BLaER1 (cell line): ENCODE measurements at regions not wholly inside any gene's neighbourhood (a gene's known extent, or its start where the extent isn't known, plus 50 kb on each side); places are given as distances from the start of the nearest gene placed in this dataset.
"Not testable (repeated sequence)": the region's sequence is repeated elsewhere in the genome, so short reads cannot be mapped to it uniquely, and the experiment has no call there.

Experiments used
- H3K27ac ChIP-seq: shearing (Covaris generic); formaldehyde crosslinking; 2 replicates; pipeline ENCODE4 v1.8.1; 2022
- H3K27me3 ChIP-seq: shearing (Covaris generic); formaldehyde crosslinking; 2 replicates; pipeline ENCODE4 v1.8.1; 2022
- H3K36me3 ChIP-seq: shearing (Covaris generic); formaldehyde crosslinking; 2 replicates; pipeline ENCODE4 v1.8.1; 2022
- H3K4me1 ChIP-seq: shearing (Covaris generic); formaldehyde crosslinking; 2 replicates; pipeline ENCODE4 v1.8.1; 2022
- H3K4me2 ChIP-seq: shearing (Covaris generic); formaldehyde crosslinking; 2 replicates; pipeline ENCODE4 v1.8.1; 2022
- H3K4me3 ChIP-seq: shearing (Covaris generic); formaldehyde crosslinking; 2 replicates; pipeline ENCODE4 v1.8.1; 2022
- H3K9ac ChIP-seq: shearing (Covaris generic); formaldehyde crosslinking; 2 replicates; pipeline ENCODE4 v1.8.1; 2022
- H3K9me3 ChIP-seq: shearing (Covaris generic); formaldehyde crosslinking; 2 replicates; pipeline ENCODE4 v1.8.1; 2022
- H4K20me1 ChIP-seq: shearing (Covaris generic); formaldehyde crosslinking; 2 replicates; pipeline ENCODE4 v1.8.1; 2022
- Cebpa-rat ChIP-seq: shearing (Covaris generic); IDR thresholded peaks from 2 replicates; pipeline ENCODE4 v1.8.1; 2022

- no peak overlapping the region for H3K27ac ChIP-seq
- H4K20me1 ChIP-seq: no peaks in the 10 kb centered on the region
- H3K27me3 ChIP-seq: no peaks in the 10 kb centered on the region
- no peaks in the 10 kb centered on the region for H3K36me3 ChIP-seq
- H3K4me2 ChIP-seq: no peak overlapping the region
- H3K9me3 ChIP-seq: no peaks in the 10 kb centered on the region
- H3K4me3 ChIP-seq: no peak overlapping the region
- no peak overlapping the region for H3K9ac ChIP-seq
- TF ChIP-seq Cebpa-rat: no peak
- H3K4me1 ChIP-seq: no peaks in the 10 kb centered on the region
These were observed 138.4 kb upstream of the CADM1 start for GRCh38 chr11:115642660-115643059.

DNA sequence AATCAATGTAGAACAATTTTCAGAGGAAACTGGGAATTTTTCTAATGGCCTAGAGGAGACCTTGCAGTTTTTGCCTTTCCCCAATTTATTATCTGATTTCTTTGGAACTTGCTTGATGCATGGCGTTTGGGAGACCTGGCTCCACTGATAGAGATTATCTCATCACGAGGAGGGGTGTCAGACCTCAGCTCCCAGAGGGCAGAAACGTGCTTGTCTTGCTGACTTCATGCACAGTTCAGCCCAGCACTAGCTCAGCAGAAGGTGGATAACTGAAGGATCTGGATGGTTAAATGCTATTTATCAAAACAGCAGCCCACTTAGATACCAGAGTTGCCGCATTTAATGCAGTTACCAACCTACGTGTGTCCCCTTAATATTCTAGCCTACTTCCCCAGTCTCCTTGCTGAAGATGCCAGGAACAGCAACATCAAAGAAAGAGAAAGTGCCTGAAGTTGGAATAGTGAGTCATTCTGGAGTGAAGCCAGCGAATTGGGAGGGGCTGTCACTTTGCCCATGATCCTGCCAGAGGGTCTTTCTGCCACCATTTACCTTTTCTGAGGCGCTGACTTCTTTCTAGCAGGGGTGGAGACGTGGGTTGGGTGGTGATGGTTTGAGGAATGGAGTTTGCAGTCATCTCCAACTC lies 133.5 kb upstream of the CADM1 start:
- Histone ChIP-seq H3K4me2 (no peak overlapping the region), H3K36me3 (no peaks in the 10 kb centered on the region), H4K20me1 (no peaks in the 10 kb centered on the region), H3K27ac (no peak overlapping the region), H3K27me3 (no peaks in the 10 kb centered on the region), H3K4me3 (no peak overlapping the region), H3K9me3 (no peaks in the 10 kb centered on the region), H3K9ac (no peak overlapping the region), H3K4me1 (no peaks in the 10 kb centered on the region)
- TF ChIP-seq Cebpa-rat: no peak

- Histone ChIP-seq H3K9ac (no peak overlapping the region), H3K4me1 (no peaks in the 10 kb centered on the region), H3K27ac (no peak overlapping the region), H3K4me2 (no peak overlapping the region), H3K9me3 (no peaks in the 10 kb centered on the region), H3K27me3 (no peaks in the 10 kb centered on the region), H3K36me3 (no peaks in the 10 kb centered on the region), H3K4me3 (no peak overlapping the region), H4K20me1 (no peaks in the 10 kb centered on the region)
- no peak for TF ChIP-seq Cebpa-rat
These were observed 132.7 kb upstream of the CADM1 start for GRCh38 chr11:115636753-115637527.

DNA sequence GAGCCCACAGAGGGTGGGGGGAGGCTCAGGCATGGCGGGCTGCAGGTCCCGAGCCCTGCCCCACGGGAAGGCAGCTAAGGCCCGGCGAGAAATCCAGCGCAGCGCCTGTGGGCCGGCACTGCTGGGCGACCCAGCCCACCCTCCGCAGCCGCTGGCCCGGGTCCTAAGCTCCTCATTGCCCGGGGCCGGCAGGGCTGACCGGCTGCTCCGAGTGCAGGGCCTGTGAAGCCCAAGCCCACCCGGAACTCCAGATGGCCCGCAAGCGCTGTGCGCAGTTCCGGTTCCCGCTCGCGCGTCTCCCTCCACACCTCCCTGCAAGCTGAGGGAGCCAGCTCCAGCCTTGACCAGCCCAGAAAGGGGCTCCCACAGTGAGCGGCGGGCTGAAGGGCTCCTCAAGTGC lies 129.8 kb upstream of the CADM1 start:
- H3K4me1 ChIP-seq, H3K4me3 ChIP-seq: not testable (repeated sequence)

DNA sequence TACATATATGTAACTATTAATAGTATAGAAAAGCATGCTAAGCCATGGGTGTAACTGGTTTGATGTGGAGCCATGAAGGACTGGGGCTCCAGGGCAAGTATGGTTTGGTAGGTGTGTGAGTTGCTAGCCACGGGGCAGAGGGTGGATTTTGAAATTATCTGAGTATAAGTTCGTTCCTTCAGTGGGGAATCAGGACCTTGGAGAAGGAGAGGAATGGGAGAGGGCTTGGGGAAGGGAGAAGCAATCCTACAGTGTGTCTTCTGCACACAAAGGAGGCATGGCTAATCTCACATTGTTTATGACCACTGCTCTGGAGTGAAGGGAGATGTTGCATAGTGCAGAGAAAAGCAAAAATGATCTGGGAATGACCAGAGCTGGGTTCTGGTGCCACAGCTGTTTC lies 127.8 kb upstream of the CADM1 start:
- no peak for TF ChIP-seq Cebpa-rat
- Histone ChIP-seq H3K36me3 (no peaks in the 10 kb centered on the region), H3K9me3 (no peaks in the 10 kb centered on the region), H4K20me1 (no peaks in the 10 kb centered on the region), H3K9ac (no peak overlapping the region), H3K4me1 (no peaks in the 10 kb centered on the region), H3K27me3 (no peaks in the 10 kb centered on the region), H3K27ac (no peak overlapping the region), H3K4me2 (no peak overlapping the region), H3K4me3 (no peak overlapping the region)

More for the DNA sequence above, 129.8 kb upstream of the CADM1 start:
- not testable (repeated sequence) for H3K9me3 ChIP-seq, H3K36me3 ChIP-seq, H3K9ac ChIP-seq, H3K27me3 ChIP-seq, H3K4me2 ChIP-seq, H3K27ac ChIP-seq, H4K20me1 ChIP-seq

DNA sequence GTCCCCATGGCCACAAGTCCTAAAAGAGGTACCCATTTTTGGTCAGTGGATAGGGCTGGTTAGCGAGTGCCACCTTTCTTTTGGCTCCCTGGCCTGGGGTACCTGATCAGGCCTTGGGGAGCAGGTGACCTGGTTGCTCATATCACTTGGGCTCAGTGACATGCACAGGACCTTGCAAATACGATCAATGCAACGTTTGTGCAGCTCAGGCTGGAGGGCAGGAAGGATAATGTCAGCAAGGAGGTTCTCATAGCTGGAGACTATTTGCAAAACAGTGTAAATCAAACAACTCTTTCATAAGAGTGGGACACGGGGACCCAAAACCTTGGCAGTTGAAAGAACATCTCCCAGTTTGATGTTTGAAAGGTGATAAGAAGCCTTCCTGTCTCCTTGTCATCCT lies 127.4 kb upstream of the CADM1 start:
- no peak overlapping the region for H3K4me2 ChIP-seq
- TF ChIP-seq Cebpa-rat: no peak
- H3K27me3 ChIP-seq: no peaks in the 10 kb centered on the region
- H3K4me1 ChIP-seq: no peaks in the 10 kb centered on the region
- no peaks in the 10 kb centered on the region for H4K20me1 ChIP-seq
- no peak overlapping the region for H3K9ac ChIP-seq
- H3K36me3 ChIP-seq: no peaks in the 10 kb centered on the region
- H3K9me3 ChIP-seq: no peaks in the 10 kb centered on the region
- no peak overlapping the region for H3K27ac ChIP-seq
- no peak overlapping the region for H3K4me3 ChIP-seq

GRCh38 chr11:115630214-115630613 lies 126.0 kb upstream of the CADM1 start:
- no peaks in the 10 kb centered on the region for H4K20me1 ChIP-seq
- no peaks in the 10 kb centered on the region for H3K4me1 ChIP-seq
- H3K27ac ChIP-seq: no peak overlapping the region
- no peak overlapping the region for H3K4me2 ChIP-seq
- H3K4me3 ChIP-seq: no peak overlapping the region
- no peak for TF ChIP-seq Cebpa-rat
- no peaks in the 10 kb centered on the region for H3K36me3 ChIP-seq
- no peaks in the 10 kb centered on the region for H3K27me3 ChIP-seq
- no peak overlapping the region for H3K9ac ChIP-seq
- H3K9me3 ChIP-seq: no peaks in the 10 kb centered on the region

DNA sequence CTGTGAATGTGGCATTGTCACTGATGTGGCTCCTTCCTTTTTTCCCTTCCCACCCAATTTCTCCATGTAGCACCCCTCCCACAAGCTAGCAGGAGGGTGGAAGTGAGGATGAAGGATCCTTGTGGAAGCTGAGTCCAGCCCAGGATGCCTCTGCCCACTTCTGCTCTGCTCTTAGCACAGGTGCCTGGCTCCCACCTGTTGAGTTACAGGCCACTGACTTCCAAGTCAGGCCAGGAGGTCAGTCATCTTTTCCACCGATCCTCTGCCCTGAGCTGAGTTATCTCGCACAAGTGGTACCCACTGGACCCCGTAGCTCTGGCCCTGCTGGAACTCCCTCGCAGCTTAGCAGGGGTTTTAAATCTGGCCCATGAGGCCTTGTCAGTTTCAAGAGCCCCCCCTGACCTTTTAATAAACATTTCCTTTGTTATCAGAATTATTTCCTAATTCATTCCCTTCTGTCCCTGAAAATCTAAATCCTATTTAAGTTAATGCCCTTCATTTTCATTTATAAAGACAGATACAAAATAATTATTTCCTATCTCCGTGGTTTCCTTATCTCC lies 125.3 kb upstream of the CADM1 start:
- H4K20me1 ChIP-seq: no peaks in the 10 kb centered on the region
- H3K27ac ChIP-seq: no peak overlapping the region
- no peaks in the 10 kb centered on the region for H3K36me3 ChIP-seq
- no peaks in the 10 kb centered on the region for H3K4me1 ChIP-seq
- no peak overlapping the region for H3K4me3 ChIP-seq
- no peak overlapping the region for H3K9ac ChIP-seq
- no peak overlapping the region for H3K4me2 ChIP-seq
- no peaks in the 10 kb centered on the region for H3K9me3 ChIP-seq
- no peaks in the 10 kb centered on the region for H3K27me3 ChIP-seq
- no peak for TF ChIP-seq Cebpa-rat

- Histone ChIP-seq H3K27me3 (no peaks in the 10 kb centered on the region), H3K36me3 (no peaks in the 10 kb centered on the region), H3K27ac (no peak overlapping the region), H3K9me3 (no peaks in the 10 kb centered on the region), H3K9ac (no peak overlapping the region), H3K4me2 (no peak overlapping the region), H4K20me1 (no peaks in the 10 kb centered on the region), H3K4me3 (no peak overlapping the region), H3K4me1 (no peaks in the 10 kb centered on the region)
- TF ChIP-seq Cebpa-rat: no peak
These were observed 123.6 kb upstream of the CADM1 start for GRCh38 chr11:115627666-115628460.

DNA sequence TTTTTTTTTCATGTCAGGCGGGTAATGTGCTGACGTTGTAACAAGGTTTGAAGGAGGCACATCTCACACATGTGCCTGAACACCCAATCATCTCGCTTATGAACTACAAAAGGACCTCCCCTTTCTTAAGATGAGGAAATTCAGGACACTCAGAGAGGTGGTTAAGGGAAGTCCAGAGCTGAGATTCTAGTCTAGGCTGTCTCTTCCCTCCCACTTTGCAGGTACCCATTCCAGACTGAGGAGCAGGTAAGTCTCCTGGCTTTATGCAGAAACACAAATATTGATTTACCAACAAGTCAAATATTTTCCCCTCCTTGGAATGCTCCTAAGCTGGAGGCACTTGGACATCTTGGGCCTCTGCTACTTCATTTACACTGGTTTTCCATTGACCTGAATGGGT lies 122.9 kb upstream of the CADM1 start:
- Histone ChIP-seq H3K4me1 (no peaks in the 10 kb centered on the region), H3K36me3 (no peaks in the 10 kb centered on the region), H3K27ac (no peak overlapping the region), H3K4me3 (no peak overlapping the region), H3K4me2 (no peak overlapping the region), H3K9ac (no peak overlapping the region), H4K20me1 (no peaks in the 10 kb centered on the region), H3K9me3 (no peaks in the 10 kb centered on the region), H3K27me3 (no peaks in the 10 kb centered on the region)
- TF ChIP-seq Cebpa-rat: no peak
